ENCODE measurements at regions not wholly inside any gene's neighbourhood (a gene's known extent, or its start where the extent isn't known, plus 50 kb on each side); places are given as distances from the start of the nearest gene placed in this dataset.

DNA sequence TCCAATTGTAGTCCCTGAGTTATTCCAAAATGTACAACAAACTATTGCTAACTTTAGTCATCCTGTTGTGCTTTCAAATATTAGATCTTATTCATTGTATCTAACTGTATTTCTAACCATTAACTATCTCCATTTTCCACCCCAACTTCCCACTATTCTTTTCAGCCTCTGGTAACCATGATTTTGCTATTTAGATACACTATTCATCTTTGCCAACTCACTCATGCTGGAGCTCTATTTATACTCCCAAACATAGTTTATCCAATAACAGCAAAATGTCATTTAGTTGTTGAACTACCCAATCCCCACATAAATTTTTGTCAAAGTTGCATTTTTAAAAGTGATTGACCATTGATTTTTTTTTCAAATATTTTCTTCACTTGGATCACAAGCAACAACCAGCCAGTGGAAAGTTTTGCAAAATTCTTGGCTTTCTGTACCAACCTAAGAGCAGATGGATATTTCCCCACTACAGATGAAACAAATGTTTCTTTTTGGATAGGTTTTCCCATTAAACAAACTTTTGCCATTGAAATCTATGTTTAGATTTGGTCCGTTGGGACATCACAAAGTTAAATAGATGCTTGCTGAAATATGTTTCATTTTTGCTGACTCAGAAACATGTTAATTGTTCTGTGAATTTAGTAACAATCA, 866.0 kb downstream of the LTN1 start:
- in situ Hi-C loops (cut with MboI) = no loop called here
- no peak for TF ChIP-seq PYGO2 (tag; IDR thresholded peaks at IDR 0.05)
- TF ChIP-seq YBX1 (IDR thresholded peaks at IDR 0.05) = no peak
- TF ChIP-seq ZNF274 (IDR thresholded peaks at IDR 0.05; ENCODE audit: borderline replicate concordance, low read depth, low read length) = no peak
- TF ChIP-seq NELFE (IDR thresholded peaks at IDR 0.05; ENCODE audit: insufficient read depth, insufficient read length) = no peak
- TF ChIP-seq ZNF316 (IDR thresholded peaks at IDR 0.05) = peak; percentile 43; the same call in 1 of the 2 replicates
- TF ChIP-seq ZFP30 (CRISPR knock-in tag; IDR thresholded peaks at IDR 0.05; ENCODE audit: borderline replicate concordance) = no peak
- TF ChIP-seq GABPB1 (CRISPR knock-in tag; IDR thresholded peaks at IDR 0.05) = no peak
- TF ChIP-seq HMG20B (CRISPR knock-in tag; IDR thresholded peaks at IDR 0.05) = no peak
- no peak for TF ChIP-seq ARHGAP35 (IDR thresholded peaks at IDR 0.05; ENCODE audit: partially characterized antibody)
- TF ChIP-seq C11orf30 (IDR thresholded peaks at IDR 0.05; ENCODE audit: low read depth) = peak; percentile 36; the same call in 1 of the 2 replicates
- TF ChIP-seq, protein P1, sequence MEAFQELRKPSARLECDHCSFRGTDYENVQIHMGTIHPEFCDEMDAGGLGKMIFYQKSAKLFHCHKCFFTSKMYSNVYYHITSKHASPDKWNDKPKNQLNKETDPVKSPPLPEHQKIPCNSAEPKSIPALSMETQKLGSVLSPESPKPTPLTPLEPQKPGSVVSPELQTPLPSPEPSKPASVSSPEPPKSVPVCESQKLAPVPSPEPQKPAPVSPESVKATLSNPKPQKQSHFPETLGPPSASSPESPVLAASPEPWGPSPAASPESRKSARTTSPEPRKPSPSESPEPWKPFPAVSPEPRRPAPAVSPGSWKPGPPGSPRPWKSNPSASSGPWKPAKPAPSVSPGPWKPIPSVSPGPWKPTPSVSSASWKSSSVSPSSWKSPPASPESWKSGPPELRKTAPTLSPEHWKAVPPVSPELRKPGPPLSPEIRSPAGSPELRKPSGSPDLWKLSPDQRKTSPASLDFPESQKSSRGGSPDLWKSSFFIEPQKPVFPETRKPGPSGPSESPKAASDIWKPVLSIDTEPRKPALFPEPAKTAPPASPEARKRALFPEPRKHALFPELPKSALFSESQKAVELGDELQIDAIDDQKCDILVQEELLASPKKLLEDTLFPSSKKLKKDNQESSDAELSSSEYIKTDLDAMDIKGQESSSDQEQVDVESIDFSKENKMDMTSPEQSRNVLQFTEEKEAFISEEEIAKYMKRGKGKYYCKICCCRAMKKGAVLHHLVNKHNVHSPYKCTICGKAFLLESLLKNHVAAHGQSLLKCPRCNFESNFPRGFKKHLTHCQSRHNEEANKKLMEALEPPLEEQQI (IDR thresholded peaks at IDR 0.05) = no peak
- no peak for TF ChIP-seq EP300 (IDR thresholded peaks at IDR 0.05; ENCODE audit: low read length)
- TF ChIP-seq KAT2B (IDR thresholded peaks at IDR 0.05; ENCODE audit: low read depth, low read length) = no peak
- TF ChIP-seq, protein P2, sequence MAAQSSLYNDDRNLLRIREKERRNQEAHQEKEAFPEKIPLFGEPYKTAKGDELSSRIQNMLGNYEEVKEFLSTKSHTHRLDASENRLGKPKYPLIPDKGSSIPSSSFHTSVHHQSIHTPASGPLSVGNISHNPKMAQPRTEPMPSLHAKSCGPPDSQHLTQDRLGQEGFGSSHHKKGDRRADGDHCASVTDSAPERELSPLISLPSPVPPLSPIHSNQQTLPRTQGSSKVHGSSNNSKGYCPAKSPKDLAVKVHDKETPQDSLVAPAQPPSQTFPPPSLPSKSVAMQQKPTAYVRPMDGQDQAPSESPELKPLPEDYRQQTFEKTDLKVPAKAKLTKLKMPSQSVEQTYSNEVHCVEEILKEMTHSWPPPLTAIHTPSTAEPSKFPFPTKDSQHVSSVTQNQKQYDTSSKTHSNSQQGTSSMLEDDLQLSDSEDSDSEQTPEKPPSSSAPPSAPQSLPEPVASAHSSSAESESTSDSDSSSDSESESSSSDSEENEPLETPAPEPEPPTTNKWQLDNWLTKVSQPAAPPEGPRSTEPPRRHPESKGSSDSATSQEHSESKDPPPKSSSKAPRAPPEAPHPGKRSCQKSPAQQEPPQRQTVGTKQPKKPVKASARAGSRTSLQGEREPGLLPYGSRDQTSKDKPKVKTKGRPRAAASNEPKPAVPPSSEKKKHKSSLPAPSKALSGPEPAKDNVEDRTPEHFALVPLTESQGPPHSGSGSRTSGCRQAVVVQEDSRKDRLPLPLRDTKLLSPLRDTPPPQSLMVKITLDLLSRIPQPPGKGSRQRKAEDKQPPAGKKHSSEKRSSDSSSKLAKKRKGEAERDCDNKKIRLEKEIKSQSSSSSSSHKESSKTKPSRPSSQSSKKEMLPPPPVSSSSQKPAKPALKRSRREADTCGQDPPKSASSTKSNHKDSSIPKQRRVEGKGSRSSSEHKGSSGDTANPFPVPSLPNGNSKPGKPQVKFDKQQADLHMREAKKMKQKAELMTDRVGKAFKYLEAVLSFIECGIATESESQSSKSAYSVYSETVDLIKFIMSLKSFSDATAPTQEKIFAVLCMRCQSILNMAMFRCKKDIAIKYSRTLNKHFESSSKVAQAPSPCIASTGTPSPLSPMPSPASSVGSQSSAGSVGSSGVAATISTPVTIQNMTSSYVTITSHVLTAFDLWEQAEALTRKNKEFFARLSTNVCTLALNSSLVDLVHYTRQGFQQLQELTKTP (IDR thresholded peaks at IDR 0.05; ENCODE audit: low read depth in 1 of 2, partially characterized antibody in 2 of 2) = no peak
- TF ChIP-seq E4F1 (CRISPR knock-in tag; IDR thresholded peaks at IDR 0.05; ENCODE audit: borderline replicate concordance) = no peak

More for the DNA sequence above, 866.0 kb downstream of the LTN1 start:
- H3K27me3 ChIP-seq (ENCODE audit: control insufficient read depth in 2 of 2, insufficient read depth in 2 of 2, low read length in 2 of 2) = no peaks in the 10 kb centered on the region
- 0% methylated on average over 1 of the region's 1 CpG for WGBS (ENCODE audit: insufficient coverage, low coverage, missing lambda C conversion rate)
- H3K79me2 ChIP-seq (ENCODE audit: control insufficient read depth, insufficient read depth, low read length) = no peaks in the 10 kb centered on the region
- intact Hi-C loops (cut with micrococcal nuclease) = no loop called here
- no peak overlapping the region for H2AFZ ChIP-seq (ENCODE audit: low read depth, low read length)
- no peak overlapping the region for H3K9ac ChIP-seq (ENCODE audit: insufficient read depth in 1 of 2, low read depth in 2 of 2, low read length in 2 of 2)
- H3K36me3 ChIP-seq (ENCODE audit: control insufficient read depth, insufficient read depth, low read length) = no peaks in the 10 kb centered on the region
- no peaks in the 10 kb centered on the region for H3K9me1 ChIP-seq (ENCODE audit: control insufficient read depth, insufficient read depth, low read length)
- CTCF ChIA-PET (ENCODE audit: low intra/inter-chr PET ratio) = no interaction called here
- no peaks in the 10 kb centered on the region for H3K4me1 ChIP-seq (replicated peaks in 1 of 2; ENCODE audit: control insufficient read depth in 2 of 2, insufficient read depth in 2 of 2, low read length in 2 of 2)
- DNase-seq (ENCODE audit: extremely low read depth in 1 of 4, low spot score in 3 of 4) = no peak
- POLR2A ChIA-PET = no interaction called here
- H4K20me1 ChIP-seq (replicated peaks; ENCODE audit: control insufficient read depth, insufficient read depth, low read length) = no peaks in the 10 kb centered on the region
- no peak overlapping the region for H3K27ac ChIP-seq (ENCODE audit: extremely low read depth, low read depth, low read length)
- H3K4me3 ChIP-seq = no peak overlapping the region
- BruUV-seq (replicated peaks) = no TSS peak
- FAIRE-seq = no peak
- H3K9me3 ChIP-seq (replicated peaks; ENCODE audit: control insufficient read depth, insufficient read depth, low read depth, low read length) = no peaks in the 10 kb centered on the region
- no peak overlapping the region for H3K4me2 ChIP-seq (ENCODE audit: insufficient read depth, low read length)
- no peak for ATAC-seq
